GM18511 (cell line): ENCODE measurements at regions not wholly inside any gene's neighbourhood (a gene's known extent, or its start where the extent isn't known, plus 50 kb on each side); places are given as distances from the start of the nearest gene placed in this dataset.

ENCODE experiments used
- ATAC-seq: cut with Tn5 transposase; IDR thresholded peaks from one replicate; pipeline ENCODE4 v1.9.1; 2021; ENCODE audit warnings: mild to moderate bottlenecking, moderate library complexity; ENCODE audit not compliant: unreplicated experiment

DNA sequence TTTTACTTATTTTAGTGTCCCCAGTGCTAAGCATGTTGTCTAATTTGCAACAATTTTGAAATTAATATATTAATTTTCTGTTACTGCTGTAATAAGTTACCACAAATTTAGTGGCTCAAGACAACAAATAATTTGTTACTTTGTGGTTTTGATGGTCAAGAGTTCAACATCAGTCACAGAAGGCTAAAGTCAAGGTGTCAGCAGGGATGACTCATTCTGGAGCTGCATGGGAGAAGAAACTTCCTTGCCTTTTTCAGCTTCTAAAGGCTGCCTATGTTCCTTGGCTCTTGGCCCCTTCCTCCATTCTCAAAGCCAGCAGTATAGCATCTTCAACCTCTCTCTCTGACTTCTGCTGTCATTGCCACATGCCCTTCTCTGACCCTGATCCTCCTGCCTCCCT lies 271.8 kb downstream of the HLX start:
- ATAC-seq: no peak

DNA sequence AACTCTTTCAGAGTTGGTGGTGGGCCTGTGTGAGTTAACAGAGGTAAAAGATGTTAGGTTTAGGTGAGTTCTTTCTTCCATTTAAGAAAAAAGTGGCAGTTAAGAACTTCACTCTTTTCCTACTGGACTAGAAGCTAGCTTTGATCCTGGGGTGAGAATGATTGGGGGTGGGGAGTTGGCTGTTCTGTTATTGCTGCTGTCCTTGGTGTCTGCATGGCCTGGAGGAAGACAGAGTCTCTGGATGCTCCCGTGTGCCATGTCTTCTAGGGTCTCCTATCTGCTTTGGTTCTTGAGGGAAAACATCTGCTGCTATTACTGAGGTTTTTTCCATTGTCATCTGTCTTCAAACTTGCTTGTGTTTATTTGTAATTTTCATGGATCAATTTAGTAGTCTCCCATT lies 275.7 kb downstream of the HLX start:
- no peak for ATAC-seq

DNA sequence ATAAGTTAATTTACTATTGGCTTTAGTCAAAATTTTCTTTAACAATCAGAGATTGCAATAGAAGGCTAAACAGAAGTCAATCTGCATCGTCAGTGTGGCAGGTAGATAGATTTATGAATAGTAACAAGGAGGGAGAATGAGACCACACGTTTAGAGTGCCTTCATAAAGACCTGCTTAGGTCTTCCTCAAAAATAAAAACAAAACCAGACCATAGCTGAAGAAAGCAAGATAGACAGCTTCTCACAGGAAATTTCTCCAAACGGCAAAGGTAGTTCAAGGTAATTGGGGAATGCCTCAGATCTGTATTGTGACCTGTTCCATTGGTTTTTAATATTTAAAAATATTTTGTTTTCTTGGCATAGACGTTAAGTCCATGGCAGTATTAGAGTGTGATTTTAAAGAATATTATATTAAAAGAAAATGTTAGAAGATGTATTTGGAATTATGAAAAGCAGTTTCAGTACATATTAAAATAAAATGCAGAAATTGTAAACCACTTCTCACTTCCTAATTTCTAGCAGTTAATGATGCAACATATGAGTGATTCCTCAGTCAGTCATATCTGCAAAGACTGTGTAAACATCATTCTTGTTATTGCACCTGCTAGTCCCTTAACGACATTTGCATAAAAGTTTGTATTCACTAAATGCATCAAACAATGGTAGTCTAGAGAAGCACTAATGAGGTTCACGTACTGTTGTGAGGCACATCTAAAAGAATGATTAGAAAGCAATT lies 278.0 kb downstream of the HLX start:
- peak; percentile 96 for ATAC-seq

DNA sequence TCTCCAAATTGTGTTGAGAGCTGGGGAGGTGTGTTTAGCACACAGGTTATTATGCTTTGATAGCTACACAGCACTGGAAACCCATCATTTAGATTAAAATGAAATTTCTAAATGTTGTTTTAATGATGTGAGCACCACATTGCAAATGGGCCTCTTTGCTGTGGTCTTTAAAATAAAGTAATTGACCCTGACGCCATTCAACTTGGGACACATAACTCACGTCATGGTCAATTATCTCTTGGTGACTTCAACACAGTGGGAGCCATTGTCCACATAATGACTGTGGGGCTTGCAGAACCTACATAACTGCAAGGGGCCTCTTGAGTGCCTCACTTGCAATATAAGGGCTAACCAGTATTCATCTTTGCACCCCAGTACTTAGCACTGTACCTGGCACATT lies 280.4 kb downstream of the HLX start:
- no peak for ATAC-seq

DNA sequence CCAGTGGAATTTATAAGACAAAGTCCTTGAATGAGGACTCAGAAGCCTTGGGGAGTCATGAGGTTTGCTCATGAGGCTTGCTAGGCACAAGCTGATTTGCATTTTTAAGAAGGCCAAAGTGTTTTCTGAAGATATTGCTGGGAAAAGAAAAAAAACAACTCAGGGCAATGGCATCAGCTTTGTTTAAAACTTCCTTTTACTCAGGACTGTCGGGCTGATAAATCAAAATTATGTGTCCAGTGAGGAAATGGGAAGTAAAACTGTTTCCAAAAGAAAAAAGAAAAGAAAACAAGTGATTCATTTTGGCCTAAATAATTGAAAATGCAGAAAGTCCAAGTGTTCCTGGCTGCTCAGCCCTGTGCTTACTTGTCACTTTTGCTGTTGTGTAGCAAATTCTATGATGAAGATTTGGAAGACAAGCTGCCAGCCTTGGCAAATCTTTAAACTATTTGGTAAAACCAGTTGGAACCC lies 282.4 kb downstream of the HLX start:
- ATAC-seq: no peak

DNA sequence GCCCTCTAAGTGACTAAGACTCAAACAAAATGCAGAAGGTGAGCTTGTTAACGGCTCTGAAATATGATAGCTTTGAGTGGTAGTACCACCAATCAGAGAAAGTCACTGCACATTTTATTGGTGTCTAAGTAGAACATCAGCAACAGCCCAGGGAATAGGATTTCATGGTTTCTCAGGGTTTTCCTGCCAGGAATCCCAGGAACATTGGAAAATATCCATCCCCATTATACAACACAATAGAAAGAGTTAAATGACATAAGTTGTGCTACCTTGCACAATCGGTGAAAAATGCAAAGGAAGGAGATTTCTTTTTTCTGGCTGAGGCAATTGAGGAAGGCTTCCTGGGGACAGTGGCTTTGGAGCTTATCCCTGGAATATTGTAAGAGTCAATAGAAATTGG lies 283.1 kb downstream of the HLX start:
- ATAC-seq: no peak

DNA sequence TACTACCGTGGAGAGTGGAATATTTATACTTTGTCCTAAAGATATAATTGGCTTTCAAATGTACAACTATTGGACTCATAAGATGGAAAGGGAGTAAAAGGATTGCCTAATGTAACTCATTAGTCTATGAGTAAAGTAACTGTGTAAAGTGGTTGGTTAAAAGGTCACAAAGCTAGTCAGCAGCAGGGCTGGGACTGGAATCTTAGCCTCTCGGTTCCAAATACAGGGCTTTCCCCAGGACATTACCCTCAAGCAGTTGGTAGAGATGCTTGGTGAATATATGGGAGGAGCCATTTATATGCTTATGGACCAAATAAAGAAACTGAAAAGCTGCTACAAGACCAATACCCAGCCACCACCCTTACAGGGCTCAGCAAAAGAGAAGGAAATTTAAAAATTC lies 283.7 kb downstream of the HLX start:
- no peak for ATAC-seq

DNA sequence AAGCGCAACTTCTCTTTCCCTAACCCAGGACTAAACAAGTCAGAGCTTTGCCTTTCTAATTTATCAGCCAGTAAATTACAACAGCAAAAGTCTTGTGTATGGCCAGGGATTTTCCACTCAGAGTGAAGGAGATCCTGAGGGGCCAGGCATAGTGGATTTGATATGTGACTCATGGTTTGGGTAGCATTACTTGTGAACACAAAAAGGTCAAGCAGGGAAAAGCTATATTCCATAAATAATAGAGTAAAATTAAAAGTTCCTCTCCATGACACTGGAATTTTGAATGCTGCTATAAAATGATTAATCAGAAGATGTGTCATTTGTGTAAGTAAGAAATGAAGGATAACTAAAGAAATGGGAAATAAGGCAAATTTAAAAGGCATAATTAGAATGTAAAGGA lies 284.8 kb downstream of the HLX start:
- no peak for ATAC-seq

DNA sequence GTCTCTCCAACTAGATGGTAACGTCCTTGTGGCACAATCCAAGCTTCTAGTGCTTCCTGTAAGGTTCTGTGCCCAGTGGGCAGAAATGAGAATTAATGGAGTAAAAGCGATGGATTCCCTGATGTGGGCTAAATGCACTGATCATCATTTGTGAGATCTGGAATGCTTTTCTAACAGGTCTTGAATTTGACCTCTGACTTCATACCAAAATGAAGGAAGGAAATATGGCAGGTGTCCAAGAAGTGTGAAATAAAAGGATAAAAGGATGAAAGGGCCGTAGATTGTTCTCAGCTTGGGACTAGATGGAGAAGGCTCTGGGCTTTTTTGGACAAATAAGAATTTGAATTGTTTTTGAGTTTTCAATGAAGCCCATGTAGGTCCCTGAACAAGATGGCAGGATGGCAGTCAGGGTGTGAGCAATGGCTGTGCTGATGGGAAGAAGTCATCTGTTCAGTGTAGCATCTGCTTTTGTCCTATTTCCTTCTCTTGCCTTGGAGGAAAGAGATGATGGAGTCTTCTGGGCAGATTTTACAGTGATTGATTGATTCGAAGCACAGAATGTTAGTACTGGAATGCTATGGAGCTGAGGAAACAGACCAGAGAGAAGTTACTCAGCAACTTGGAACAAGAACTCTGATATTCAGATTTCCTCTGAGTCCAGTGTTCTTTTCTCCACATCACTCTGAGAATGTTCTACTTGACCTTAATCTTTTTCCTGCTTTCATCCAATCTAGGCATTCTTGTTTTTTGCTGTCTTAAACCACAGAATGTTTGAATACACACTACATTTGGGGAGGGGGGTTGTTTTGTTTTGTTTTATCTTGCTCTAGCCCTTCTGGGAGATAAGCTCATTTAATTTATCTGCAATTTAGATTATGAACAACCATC lies 286.0 kb downstream of the HLX start:
- ATAC-seq: no peak

DNA sequence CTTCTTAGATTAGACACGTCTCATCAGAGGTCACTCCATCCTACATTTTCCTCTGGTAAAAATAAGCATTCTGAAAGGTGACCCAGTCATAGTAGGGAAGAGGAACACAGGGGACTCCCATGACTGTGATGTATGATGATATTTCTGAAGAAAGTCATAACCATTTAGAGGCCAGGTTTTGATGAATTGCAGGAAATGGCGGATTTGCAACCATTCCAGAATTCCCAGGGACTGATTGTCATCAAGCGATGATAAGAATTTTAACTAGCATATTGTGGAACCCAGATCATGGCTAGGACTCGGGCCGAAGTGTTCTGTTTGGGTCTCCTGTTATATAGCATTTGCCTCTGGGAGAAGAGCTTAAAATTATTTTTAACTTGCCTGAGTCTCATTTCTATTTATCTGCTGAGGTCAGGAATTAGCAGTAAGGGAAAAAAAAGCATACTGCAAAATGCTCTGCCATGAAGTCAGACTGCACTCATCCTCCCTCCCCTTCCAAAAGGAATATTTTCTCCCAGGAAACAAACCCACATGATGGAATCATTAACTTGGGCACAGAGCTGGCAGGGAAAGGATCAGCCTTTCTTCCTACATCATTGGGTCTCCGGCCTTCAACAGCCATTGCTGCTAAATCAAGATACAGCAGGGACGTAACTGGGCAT lies 286.7 kb downstream of the HLX start:
- no peak for ATAC-seq

DNA sequence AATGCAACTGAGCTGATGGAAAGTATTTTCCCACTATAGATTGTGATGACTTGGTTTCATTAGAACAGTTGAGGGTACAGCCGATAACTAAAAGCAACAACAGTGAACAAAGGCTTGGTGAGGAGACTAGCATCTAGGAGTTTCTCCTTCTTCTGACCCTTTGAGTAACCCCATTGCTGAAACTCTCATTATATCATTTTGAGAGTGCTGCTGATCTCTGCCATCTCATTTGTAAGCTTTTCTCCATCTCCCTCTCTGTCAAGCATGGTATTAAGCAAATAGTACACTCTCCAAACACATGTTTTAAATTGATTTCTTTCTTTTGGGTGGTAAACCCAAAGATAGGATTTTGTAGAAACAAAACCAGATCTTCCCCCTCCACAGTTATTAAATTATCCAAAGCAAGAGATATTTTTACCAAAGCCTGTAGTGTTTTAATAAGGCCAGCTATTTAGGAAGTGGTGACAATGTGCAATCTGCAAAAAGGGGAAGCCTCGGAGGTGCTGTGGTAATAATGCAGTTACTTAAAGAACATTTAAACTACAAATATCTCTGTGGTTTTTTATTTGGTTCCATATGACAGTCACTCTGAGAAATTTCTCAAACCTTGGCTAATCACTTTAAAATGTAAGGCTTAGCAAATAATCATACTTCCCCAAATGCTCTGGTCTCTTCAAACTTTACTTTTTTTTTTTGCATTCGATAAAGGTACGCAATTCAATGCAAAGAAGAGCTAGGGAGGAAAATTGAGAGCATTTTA lies 287.5 kb downstream of the HLX start:
- ATAC-seq: peak; percentile 84

DNA sequence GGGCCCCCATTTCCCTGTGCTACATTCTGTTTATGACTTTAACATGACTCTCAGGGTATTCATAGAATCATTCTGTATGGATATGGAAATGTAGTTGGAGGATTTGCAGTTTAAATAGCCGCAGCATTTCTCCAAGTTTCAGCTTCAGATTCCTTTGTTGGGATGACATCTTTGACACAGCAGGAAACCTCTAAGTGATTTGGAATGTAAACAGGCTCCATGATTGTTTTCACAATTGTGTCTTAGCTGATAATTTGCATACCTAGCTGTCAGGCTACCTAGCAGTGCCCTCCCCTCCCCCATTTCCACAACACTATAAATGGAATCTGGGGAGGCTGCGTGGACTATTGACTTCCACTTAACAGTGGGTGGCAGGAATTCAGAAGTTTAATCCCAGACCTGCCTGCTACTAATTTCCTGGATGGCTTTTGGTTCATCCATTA lies 290.2 kb downstream of the HLX start:
- no peak for ATAC-seq

DNA sequence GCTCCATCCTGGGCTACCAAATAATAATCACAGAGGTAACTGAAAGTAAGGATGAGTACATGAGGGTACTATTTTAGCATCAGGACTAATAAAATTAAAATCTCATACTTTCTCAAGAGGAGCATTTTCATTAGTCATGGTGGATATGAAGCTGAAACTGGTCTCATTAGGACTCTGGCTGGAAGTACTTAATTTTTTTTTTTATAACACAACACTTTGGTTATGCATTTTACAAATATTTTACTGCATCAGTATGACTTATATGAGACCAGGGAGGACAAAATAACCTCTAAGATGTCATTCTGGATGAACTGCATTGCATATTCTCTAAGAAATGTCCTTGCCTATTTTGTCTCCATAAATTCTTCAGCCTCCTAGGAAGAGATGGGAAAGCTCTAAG lies 290.9 kb downstream of the HLX start:
- no peak for ATAC-seq

DNA sequence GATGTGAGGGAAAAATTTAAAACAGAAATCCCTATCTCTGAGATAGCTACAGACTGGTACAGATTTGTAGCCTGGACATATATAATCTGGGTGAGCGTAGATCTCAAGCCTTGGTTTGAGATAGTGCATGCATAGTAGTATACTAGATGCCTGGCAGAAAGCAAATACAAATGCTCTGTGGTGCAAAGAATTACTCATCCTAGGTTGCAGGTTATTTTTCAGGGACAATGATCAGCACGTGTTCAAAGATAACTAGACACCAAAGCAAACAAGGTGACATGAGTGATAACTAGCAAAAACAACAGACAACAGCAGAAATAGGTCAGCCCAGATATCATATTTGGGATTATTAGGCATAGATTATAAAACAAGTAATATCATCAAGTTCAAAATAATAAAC lies 292.5 kb downstream of the HLX start:
- ATAC-seq: no peak

DNA sequence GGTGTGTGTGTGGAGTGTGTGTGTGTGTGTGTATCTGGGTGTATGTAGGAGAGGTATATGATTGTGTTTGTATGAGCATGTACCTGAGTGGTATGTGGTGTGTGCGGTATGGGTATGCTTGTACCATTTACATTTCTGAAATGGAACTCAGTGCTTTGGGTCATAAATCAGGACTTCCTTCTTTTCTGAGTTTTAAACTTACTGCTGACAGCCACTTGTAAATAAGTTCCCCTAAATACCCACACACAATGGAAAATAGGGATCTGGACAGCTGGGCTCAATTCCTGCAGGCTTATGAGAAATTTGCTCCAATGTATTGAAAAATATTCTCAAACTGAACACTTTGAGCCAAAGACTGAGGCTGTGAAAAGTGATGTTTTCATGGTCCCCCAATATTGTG lies 293.6 kb downstream of the HLX start:
- no peak for ATAC-seq

DNA sequence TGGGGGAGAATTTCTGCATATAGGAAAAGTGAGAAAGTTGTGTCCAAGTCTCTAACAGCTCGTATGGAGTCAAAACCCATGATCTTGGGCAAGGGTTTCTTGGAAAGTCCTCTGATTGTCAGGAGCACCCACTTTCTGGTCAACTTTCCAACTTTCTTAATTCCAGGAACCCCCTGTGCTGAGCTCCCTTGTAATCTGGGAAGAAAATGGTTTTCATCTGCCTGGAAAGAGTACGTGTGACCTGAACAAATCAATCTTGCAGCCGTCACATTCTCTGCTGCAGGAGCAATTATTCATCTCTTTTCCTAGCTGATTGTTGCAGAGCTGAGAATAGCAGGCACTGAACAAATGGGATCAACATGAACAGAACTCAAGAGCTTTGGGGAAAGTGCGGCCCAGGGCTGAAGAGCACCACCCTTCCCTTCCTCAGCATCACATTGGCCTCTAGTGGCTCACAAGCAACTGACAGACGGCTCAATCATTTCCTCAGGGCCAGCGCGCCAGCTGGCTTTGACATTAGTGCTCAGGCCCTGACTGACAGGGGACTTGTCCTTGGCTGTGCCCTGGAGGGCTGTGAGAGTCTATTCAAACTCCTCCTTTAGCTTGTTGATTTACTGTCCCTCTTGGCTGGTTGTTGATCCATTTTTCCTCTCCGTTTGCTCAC lies 295.2 kb downstream of the HLX start:
- no peak for ATAC-seq

DNA sequence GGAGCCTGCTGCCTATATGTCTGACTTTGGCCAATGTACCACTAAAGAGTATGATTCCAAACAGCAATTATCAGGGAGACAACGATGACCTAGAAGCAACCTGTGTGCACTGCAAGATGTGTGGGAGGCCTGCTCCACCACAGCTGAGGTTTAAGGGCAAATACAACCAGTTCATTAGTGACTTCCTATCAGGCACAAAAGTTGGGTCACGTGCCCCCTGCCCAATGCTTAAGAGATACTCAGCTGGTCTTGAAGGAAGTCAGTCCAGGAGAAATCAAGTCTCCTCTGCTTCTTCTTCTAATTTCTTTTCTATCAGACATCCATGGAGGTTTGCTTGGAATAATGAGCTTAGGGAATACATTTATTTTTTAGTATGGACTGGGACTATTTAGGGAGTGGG lies 296.0 kb downstream of the HLX start:
- no peak for ATAC-seq

DNA sequence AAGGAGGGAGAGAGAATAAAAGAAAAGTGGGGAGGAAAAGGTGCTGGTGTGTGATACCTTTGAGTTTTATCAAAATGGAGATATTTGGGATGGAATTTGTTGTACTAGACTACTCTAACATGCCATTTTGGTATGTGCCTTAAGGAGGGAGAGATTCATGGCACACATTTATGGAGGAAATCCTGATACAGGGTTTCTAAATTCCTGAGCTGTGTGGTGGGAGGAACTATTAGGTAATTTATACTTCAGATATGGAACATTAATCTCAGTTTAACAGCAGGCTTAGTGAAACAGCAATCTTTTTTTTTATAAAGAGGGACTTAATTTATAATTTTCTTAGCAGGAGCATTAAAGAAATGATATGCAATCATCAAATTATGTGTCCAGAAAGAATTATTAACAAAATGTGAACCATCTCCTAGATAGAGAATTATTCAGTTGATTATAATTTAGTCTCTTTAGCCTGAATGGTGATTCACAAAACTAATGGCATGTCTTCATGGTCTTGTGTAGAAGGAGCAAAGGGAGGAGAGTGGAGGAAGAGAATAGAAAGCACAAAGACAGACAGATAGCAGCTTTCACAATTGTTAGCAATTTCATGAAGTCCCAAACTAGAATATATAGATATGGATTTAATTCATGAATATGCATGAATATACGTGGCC lies 301.6 kb downstream of the HLX start:
- ATAC-seq: no peak

DNA sequence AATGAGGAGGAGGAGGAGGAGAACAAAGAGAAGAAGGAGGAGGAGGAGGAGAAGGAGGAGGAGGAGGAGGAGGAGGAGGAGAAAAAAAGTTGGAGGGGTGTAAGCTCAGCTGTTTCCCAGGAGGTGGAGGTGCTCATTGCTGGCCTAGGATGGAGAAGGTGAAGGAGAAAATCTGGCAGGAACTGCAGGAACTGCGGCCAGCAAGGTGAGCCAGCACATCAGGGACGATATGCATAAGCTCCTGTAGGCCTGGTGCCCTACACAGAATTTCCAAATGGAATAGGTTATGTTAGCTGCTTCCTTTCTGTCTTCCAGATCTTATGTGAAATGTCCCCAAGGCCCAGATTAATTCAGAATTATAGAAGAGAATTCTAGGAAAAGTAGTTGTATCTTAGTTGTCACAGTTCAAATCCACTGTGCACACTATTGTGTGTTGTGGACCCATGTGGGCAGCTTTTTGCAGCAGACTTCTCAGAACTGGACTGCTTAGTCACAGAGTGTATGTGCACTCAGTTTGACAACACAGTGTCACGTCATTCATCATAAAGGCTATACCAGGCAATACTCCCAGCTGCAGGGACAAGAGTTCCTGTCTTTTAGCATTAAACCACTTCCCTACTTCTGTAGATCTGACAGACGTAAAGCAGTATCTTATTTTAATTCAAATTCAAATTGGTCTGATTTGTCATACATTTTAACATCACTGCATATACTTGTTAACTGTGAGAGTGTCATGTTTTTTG lies 303.7 kb downstream of the HLX start:
- no peak for ATAC-seq
